GM18505 (cell line): ENCODE measurements at regions not wholly inside any gene's neighbourhood (a gene's known extent, or its start where the extent isn't known, plus 50 kb on each side); places are given as distances from the start of the nearest gene placed in this dataset.
"Not testable (repeated sequence)": the region's sequence is repeated elsewhere in the genome, so short reads cannot be mapped to it uniquely, and the experiment has no call there.

Experiments
- ATAC-seq: cut with Tn5 transposase; IDR thresholded peaks from one replicate; pipeline ENCODE4 v1.9.1; 2021; ENCODE audit not compliant: unreplicated experiment
- POLR2A ChIP-seq: IDR thresholded peaks from 4 replicates; pipeline ENCODE4 v1.6.1; 2011; ENCODE audit warnings: borderline replicate concordance; ENCODE audit not compliant: insufficient read depth, insufficient read length; ENCODE audit errors: extremely low read depth

DNA sequence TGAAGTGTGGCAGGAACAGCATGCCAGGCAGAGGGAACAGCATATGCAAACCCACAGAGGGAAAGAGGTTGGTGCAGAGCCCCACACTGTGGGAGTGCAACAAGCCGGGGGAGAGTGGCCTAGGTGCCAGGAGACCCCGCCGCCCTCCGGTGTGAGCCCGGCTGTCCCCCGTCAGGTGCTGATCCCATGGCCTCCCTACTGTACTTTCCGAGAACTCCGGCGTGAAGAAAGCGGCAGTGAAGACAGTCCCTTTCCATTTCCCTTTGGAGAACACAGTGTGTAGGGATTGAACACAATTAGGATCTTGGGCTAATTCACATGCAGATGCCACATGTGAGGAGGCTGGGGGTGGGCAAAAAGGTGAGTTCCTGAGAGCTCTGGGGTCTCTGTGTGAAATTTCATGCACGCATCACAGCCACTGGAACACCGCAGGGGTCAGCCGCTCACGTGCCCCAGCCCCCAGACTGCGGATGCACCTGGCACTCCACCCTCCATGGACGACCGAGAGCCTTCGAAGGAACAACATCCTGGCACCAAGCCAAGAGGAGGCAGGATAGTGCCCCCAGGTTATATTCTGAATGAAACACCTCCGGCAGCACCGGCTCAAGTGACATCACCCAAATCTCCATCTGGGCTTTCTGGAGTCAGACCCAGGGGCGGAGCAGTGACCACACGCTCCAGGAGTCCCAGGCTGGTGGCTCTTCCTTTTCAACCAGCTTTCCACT lies 82.1 kb upstream of the PPP2R2D start:
- ATAC-seq, result no peak
- no peak for TF ChIP-seq POLR2A

DNA sequence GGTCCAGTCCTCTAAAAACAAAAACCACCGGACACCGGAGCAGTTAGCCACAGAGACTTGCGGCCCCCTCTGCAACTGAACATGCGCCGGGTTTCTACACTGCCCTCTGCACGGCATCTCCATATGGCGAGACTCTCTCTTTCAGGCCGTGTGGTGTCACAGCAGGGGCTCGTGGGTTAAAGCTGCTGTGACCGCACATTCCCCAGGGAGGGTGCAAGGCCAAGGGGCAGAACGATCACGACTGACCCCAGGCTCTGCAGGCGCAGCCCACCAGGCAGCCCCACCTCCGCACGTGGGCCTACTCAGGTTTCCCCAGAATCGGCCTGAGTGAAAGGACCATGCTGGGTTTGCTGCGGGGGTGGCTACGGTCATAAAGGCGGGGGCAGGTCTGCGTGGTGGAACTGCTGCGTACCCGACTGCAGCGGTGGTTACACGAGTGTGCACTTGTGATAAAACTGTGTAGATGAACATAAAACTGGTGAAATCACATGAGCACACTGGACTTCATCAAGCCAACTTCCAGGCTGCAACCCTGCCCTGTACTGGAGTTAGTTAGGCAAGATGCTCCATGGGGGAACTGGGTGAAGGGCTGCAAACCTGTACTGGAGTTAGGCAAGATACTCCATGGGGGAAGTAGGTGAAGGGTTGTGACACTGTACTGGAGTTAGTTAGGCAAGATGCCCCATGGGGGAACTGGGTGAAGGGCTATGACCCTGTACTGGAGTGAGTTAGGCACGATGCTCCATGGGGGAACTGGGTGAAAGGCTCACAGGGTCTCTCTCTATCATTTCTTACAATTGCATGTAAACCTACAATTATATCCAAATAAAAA lies 81.4 kb upstream of the PPP2R2D start:
- TF ChIP-seq POLR2A, result no peak
- ATAC-seq, result no peak

DNA sequence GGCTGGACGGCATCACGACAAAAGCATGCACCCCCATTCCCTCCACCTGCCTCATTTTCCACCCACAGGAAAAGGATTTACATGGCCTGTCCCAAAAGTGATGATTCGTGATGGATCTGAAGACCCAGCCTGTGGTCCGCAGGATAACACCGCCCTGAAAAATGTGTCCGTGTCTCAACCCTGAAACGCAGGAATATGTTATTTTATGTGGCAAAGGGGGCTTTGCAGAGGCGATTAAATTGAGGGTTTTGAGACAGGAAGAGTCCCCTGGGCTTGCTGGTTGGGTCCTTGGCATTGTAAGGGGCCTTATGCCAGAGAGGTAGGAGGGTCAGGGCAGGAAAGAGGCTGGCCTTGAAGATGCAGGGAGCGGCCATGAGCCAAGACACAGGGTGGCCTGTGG lies 80.2 kb upstream of the PPP2R2D start:
- ATAC-seq, result no peak
- no peak for TF ChIP-seq POLR2A

DNA sequence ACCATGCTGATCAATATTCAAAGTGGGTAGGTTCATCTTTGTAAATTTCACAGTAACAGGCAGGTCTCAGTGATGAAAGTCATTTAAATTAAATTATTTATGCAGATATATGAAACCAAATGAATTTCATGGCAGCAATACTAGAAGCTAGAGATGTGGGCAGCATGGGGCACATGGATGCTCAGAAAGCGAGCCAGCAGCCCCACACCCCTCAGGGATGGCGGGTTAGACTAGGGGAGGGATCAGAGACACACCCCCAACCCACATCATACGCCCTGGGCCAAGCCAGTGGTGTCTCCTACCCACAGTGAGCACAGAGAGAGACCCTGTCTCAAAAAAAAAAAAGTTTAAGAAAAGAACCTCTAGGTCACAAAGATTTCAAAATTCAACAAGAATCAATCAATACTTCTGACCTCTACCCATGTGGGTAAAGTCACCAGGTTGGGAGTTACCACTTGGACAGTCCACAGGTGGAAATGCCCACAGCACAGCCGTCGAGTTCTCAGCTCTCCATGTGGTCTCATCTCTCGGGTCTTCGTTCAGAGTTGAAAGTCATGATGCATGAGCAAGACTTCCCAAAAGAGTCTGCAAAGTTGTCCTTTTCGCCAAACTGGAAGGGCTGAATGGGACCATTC lies 79.3 kb upstream of the PPP2R2D start:
- no peak for TF ChIP-seq POLR2A
- ATAC-seq, result no peak

DNA sequence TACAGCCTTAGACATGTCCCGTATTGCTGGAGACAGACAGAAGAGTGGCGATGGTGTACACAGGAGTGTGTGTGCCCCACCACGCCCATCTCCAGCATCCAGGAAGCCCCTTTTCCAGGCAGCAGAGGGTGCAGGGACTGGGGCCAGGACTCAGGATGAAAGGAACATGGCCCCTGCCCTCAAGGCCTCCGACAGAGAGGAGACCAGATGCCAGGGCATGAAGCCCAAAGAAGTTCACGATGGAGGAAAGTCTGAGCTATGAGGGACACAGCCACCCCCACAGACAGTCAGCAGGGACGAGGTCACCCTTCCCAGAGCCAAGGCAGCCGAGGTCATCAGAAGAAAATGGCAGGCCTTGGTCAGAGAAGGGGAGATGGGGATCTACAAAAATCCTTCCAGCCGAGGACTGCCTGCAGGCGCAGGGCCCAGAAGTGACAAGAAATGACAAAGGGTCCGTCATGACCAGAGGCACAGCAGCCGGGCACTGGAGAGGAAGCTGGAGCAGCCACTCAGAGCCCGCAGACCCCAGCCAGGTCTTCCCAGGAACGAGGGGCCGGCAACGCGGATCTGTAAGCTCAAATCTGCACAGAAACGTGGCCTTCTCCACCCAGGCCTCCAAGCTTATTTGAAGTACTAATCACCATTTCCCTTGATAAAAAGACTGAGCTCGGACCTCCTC lies 78.7 kb upstream of the PPP2R2D start:
- ATAC-seq, result no peak
- TF ChIP-seq POLR2A, result no peak

DNA sequence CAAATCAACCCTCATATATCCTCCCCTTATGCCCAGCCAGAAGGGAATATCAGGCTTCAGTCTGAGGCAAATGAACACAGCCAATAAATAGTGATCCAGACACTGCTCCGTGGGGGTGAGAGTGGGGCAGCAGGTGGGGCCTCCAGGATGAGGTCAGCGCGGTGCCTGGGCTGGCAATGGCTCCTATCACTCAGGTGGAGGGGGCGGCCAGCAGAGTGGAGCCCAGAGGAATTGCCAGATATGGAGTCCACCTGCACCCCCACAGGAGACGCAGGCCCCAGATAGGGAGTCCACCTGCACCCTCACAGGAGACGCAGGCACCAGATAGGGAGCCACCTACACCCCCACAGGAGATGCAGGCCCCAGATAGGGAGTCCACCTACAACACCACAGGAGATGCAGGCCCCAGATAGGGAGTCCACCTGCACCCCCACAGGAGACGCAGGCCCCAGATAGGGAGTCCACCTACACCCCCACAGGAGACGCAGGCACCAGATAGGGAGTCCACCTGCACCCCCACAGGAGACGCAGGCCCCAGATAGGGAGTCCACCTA lies 78.0 kb upstream of the PPP2R2D start:
- no peak for TF ChIP-seq POLR2A
- ATAC-seq, result no peak

DNA sequence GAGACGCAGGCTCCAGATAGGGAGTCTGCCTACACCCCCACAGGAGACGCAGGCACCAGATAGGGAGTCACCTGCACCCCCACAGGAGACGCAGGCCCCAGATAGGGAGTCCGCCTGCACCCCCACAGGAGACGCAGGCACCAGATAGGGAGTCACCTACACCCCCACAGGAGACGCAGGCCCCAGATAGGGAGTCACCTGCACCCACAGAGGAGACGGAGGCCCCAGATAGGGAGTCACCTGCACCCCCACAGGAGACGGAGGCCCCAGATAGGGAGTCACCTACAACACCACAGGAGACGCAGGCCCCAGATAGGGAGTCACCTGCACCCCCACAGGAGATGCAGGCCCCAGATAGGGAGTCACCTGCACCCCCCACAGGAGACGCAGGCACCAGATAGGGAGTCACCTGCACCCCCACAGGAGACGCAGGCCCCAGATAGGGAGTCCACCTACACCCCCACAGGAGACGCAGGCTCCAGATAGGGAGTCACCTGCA lies 77.2 kb upstream of the PPP2R2D start:
- ATAC-seq, result not testable (repeated sequence)

DNA sequence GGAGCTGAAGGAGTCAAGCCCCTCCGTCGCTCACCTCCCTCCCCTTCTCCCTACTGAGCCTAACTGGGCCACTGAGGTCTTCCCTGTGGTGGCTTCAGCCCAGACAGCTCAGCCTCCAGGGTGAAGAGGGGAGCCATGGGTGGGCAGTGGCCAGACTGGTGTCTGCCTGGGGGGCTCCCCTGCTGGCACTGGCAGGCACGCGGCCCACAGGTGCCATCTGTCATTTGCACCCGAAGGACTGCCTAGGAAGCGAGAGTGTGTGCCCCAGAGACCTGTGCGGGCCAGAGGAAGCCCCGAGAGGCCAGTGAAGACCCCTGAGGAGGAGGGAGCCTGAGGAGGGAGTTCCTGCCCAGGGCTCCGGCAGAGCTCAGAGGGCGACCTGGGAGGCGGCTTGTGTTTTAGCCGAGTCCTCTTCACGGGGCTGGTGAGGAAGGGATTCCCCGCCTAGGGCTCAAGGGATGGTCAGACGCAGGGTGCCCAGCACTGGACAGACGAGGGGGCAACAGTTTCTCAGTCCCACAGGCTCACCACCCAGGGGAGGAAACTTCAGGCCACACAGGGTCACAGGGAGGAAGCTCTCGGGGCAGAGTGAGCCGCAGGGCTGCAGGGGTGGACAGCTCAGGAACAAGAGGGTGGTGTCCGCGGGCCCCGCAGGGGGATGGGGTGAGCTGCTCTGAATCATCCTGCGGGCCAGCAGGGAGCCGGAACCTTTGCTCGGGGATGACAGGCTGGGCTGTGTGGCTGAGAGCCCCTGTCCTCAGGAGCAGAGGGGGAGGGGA lies 76.2 kb upstream of the PPP2R2D start:
- TF ChIP-seq POLR2A, result no peak
- no peak for ATAC-seq

DNA sequence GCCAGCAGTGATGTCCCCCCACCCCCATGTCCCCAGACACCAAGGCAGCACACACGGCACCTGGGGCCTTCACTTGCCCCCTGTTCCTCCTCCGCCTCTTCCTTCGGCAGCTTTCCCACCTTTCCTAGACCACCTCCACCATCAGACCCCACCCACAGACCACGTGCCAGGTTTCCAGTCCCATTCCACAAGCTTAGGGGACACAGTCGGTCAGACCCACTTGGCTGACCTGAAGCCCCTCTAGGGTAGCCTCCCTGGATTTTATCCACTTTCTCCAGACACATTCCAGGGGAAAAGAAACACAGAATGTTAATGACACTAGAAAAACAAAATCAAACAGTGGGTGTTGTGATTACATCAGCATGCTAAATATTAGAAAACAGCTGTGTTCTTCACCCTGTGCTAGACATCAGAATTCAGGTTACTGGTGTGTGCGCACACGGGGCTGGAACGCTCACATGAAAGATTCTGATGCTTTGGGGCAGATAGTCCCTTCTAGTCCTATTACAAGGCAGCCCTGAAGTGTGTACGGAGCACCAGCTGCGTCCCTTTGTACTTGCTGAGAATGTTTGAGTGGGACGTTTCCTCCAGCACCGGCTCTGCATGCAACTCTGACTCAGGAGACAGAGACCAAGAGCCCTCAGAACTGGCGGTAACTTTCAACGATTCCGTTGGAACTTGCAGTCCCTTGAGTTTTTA lies 75.5 kb upstream of the PPP2R2D start:
- ATAC-seq, result no peak
- no peak for TF ChIP-seq POLR2A

DNA sequence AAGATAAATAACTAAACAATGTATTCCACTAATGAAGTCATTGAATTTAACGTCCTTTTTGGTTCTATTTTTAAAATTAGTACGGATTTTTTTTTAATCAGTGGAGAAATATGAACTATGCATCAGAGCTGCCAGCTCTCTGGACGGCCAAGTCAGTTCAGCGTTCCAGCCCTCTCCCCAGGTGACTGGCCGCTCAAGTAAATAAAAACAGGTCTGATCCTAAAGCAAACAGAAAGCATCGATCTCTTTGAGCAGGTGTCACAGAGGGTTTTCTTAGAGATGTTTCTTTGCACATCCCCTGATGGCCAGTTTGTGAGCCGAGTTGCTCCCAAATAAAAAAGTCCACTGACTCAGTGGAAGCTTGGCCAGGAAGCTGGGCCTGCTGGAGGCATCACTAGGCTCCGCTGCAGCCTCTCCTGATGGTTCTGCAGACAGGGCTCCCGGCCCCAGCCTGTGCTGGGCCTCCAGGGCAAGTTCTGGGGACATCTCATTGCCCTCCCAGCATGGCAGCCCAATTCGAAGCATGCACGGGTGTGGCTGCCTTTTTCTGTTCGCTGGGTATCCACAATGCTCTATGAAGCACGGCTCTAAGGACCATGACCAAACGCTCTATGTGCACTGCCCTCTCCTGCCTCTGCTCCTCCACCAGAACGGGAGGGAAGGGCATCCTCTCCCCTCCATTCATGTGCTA lies 74.7 kb upstream of the PPP2R2D start:
- ATAC-seq, result no peak
- TF ChIP-seq POLR2A, result no peak

DNA sequence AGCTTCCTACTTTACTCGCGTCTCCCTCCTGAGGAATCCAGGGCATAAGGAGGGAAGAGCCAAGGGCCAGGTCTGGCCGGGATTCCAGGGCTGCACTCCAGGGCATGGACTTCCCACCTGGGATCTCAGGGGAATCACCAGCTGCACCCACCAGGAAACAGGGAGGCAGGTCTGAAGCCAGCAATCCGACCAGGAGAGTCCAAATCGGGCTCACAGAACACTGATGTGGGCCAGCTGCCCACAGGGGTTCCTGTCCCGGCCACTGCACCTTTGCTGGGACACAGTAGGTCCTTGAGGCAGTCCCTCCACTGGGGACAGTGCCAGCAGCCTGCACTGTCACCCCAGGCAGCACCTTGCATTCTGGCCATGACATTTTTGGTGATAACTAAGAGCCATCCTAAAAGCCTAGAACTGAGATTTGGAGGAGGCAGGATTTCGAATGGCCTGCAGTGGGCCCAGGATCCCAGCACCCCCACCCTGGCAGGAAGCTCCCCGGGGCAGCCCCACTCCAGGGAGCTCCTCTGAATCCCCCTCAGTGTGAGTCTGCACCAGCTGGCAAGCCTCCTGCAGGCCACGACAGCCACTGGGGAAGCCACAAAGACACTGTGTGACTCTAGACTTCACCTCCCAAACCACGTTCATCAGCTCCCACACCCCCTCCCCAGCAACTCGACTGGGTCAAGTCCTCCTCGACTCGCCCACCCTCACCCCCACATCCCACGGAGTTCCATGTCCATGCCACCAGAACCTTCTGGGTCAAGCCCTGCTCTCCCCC lies 71.5 kb upstream of the PPP2R2D start:
- TF ChIP-seq POLR2A, result no peak
- no peak for ATAC-seq
